ENCODE measurements at regions not wholly inside any gene's neighbourhood (a gene's known extent, or its start where the extent isn't known, plus 50 kb on each side); places are given as distances from the start of the nearest gene placed in this dataset.

DNA sequence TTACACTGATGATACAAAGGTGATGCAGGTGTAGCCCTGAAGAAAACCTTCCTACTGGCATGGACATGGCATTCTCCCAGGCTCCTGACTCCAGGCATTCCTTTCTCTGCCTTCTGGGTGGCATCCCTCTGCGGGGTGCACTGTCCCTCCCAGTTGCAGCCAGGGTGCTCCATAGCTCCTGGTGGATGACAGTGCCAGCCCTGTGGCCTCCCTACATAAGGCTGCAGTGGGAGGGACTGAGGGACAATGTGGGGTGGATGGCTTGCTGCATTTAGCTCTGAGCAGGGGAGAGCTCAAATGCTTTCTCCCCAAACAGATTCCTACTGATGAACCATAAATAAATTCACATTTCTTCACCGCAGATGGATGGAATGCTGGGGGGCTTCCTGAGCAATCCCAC lies 97.0 kb upstream of the GJB5 start:
- Histone ChIP-seq H3K27me3 (replicated peaks in 1 of 7) (peaks cover 0 to 17% (median 0%) of the 10 kb centered on the region in 7 donors), H3K9me3 (no peaks in the 10 kb centered on the region), H3K27ac (no peak overlapping the region), H3K4me3 (no peak overlapping the region), H3K36me3 (no peaks in the 10 kb centered on the region), H3K4me1 (no peaks in the 10 kb centered on the region)
- TF ChIP-seq POLR2A (IDR thresholded peaks at IDR 0.05) = no peak
- TF ChIP-seq POLR2AphosphoS5 (IDR thresholded peaks at IDR 0.05) = no peak
- TF ChIP-seq, protein P1, sequence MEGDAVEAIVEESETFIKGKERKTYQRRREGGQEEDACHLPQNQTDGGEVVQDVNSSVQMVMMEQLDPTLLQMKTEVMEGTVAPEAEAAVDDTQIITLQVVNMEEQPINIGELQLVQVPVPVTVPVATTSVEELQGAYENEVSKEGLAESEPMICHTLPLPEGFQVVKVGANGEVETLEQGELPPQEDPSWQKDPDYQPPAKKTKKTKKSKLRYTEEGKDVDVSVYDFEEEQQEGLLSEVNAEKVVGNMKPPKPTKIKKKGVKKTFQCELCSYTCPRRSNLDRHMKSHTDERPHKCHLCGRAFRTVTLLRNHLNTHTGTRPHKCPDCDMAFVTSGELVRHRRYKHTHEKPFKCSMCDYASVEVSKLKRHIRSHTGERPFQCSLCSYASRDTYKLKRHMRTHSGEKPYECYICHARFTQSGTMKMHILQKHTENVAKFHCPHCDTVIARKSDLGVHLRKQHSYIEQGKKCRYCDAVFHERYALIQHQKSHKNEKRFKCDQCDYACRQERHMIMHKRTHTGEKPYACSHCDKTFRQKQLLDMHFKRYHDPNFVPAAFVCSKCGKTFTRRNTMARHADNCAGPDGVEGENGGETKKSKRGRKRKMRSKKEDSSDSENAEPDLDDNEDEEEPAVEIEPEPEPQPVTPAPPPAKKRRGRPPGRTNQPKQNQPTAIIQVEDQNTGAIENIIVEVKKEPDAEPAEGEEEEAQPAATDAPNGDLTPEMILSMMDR (IDR thresholded peaks at IDR 0.05 in 8 of 11, conservative IDR thresholded peaks at IDR 0.05 in 3 of 11) = no peak
- intact Hi-C loops (cut with DNase I; ENCODE audit: low total_unique reads) = no loop called here
- no peak for DNase-seq
- 80 to 94% (median 88%) methylated on average over 2 of the region's 2 CpGs for WGBS, 5 donors

DNA sequence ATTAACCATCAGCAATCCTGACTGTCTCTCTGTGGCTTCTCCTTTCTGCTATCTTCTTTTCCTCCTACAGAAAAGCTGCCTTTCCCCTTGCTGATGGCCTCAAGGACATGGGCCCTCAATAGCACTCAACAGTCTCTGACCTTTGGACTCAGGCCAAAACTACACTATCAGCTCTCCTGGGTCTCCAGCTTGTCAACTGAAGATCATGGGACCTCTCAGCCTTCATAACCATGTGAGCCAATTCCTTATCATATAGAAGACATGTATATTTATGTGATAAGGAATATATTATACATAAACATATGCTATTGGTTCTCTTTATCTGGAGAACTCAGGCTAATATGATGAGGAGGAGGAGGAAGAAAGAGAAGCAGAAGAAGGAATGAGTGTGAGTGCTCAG lies 91.8 kb upstream of the GJB5 start:
- no peaks in the 10 kb centered on the region for H3K9me3 ChIP-seq
- peaks cover 0 to 13% (median 0%) of the 10 kb centered on the region in 7 donors for H3K27me3 ChIP-seq (replicated peaks in 1 of 7)
- H3K4me3 ChIP-seq = no peak overlapping the region
- TF ChIP-seq POLR2A (IDR thresholded peaks at IDR 0.05) (no peak), POLR2AphosphoS5 (IDR thresholded peaks at IDR 0.05) (no peak)
- TF ChIP-seq, protein P1 (IDR thresholded peaks at IDR 0.05 in 8 of 11, conservative IDR thresholded peaks at IDR 0.05 in 3 of 11) = no peak
- intact Hi-C loops (cut with DNase I; ENCODE audit: low total_unique reads) = no loop called here
- no peak overlapping the region for H3K27ac ChIP-seq
- no peak for DNase-seq
- no peaks in the 10 kb centered on the region for H3K4me1 ChIP-seq
- no peaks in the 10 kb centered on the region for H3K36me3 ChIP-seq

DNA sequence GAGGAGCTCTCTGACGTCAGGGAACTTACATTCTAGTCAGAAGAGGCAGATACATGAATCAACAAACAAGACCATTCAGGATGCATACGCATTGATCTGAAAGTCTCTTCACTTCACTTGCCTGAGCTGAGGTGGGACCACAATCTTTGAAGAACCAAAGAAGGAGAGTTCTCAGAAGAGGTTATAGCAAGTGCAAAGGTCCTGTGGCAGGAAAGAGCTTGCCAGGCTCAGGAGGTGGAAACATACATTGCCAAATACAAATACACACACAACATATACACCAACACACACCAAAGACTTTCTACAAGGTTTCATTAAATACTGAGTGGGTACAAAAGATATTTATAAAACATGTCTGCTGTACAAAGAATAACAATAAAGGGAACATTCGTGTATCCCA lies 86.8 kb upstream of the GJB5 start:
- DNase-seq = no peak
- H3K27me3 ChIP-seq (replicated peaks in 1 of 7) = peaks cover 0 to 17% (median 0%) of the 10 kb centered on the region in 7 donors
- H3K36me3 ChIP-seq = no peaks in the 10 kb centered on the region
- no peaks in the 10 kb centered on the region for H3K4me1 ChIP-seq
- no peak overlapping the region for H3K27ac ChIP-seq
- 74 to 88% (median 81%) methylated on average over 3 of the region's 3 CpGs for WGBS, 5 donors
- H3K9me3 ChIP-seq = peaks cover 0 to 16% (median 13%) of the 10 kb centered on the region in 8 donors
- intact Hi-C loops (cut with DNase I; ENCODE audit: low total_unique reads) = no loop called here
- H3K4me3 ChIP-seq = no peak overlapping the region
- TF ChIP-seq, protein P1 (IDR thresholded peaks at IDR 0.05 in 8 of 11, conservative IDR thresholded peaks at IDR 0.05 in 3 of 11) = no peak
- TF ChIP-seq POLR2A (IDR thresholded peaks at IDR 0.05) (no peak), POLR2AphosphoS5 (IDR thresholded peaks at IDR 0.05) (no peak)

DNA sequence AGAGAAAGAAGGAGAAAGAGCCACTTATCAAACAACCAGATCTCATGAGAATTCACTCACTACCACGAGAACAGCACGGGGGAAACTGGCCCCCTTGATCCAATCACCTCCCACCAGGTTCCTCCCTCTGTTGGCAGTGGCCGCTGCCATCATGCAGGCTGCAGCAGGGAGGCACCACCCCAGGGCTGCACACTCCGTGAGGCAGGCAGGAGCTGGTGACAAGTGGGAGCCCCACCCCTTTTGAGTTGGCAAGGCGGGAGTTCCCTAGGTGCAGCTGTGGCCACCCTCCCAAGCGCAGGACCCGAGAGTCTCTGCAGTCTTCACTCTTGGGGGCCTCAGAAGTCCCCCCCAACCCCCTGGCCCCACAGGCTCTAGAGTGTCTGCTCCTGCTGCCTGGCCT lies 83.9 kb upstream of the GJB5 start:
- no peak overlapping the region for H3K27ac ChIP-seq
- DNase-seq = no peak
- peaks cover 0 to 10% (median 0%) of the 10 kb centered on the region in 7 donors for H3K27me3 ChIP-seq (replicated peaks in 1 of 7)
- intact Hi-C loops (cut with DNase I; ENCODE audit: low total_unique reads) = no loop called here
- H3K4me1 ChIP-seq = no peaks in the 10 kb centered on the region
- peaks cover 0 to 16% (median 13%) of the 10 kb centered on the region in 8 donors for H3K9me3 ChIP-seq
- 65 to 85% (median 76%) methylated on average over 2 to 7 of the region's 7 CpGs for WGBS, 5 donors
- H3K36me3 ChIP-seq = no peaks in the 10 kb centered on the region
- no peak for TF ChIP-seq POLR2A (IDR thresholded peaks at IDR 0.05)
- TF ChIP-seq, protein P1 (IDR thresholded peaks at IDR 0.05 in 8 of 11, conservative IDR thresholded peaks at IDR 0.05 in 3 of 11) = no peak
- TF ChIP-seq POLR2AphosphoS5 (IDR thresholded peaks at IDR 0.05) = no peak
- H3K4me3 ChIP-seq = no peak overlapping the region
